Activated T-cell treated with anti-CD3 and anti-CD28 coated beads for 48 hours (primary cell): ENCODE measurements at regions not wholly inside any gene's neighbourhood (a gene's known extent, or its start where the extent isn't known, plus 50 kb on each side); places are given as distances from the start of the nearest gene placed in this dataset.
"Not testable (repeated sequence)": the region's sequence is repeated elsewhere in the genome, so short reads cannot be mapped to it uniquely, and the experiment has no call there.

Experiments used
- DNase-seq: peaks from one replicate; pipeline ENCODE4 v3.0.0-alpha.2; 2020; ENCODE audit warnings: low read depth

- no peak for DNase-seq
Observed at GRCh38 chr3:106398891-106399600, 530.2 kb upstream of the CBLB start.

- DNase-seq: no peak
Observed at GRCh38 chr3:106399761-106400160, 530.9 kb upstream of the CBLB start.

GRCh38 chr3:106401666-106402490, 533.1 kb upstream of the CBLB start:
- DNase-seq: no peak

- no peak for DNase-seq
Observed at GRCh38 chr3:106403371-106404145, 534.7 kb upstream of the CBLB start.

GRCh38 chr3:106413683-106414082, 544.9 kb upstream of the CBLB start:
- no peak for DNase-seq

- no peak for DNase-seq
Observed at GRCh38 chr3:106420628-106421027, 551.8 kb upstream of the CBLB start.

GRCh38 chr3:106421426-106421825, 552.6 kb upstream of the CBLB start:
- DNase-seq: no peak

- DNase-seq: no peak
Observed at GRCh38 chr3:106421909-106422308, 553.1 kb upstream of the CBLB start.

GRCh38 chr3:106423321-106424225, 554.8 kb upstream of the CBLB start:
- DNase-seq: no peak

- no peak for DNase-seq
Observed at GRCh38 chr3:106425026-106425425, 556.2 kb upstream of the CBLB start.

- DNase-seq: no peak
Observed at GRCh38 chr3:106425916-106426315, 557.1 kb upstream of the CBLB start.

- DNase-seq: no peak
Observed at GRCh38 chr3:106428565-106428994, 559.8 kb upstream of the CBLB start.

- no peak for DNase-seq
Observed at GRCh38 chr3:106431721-106432120, 562.9 kb upstream of the CBLB start.

GRCh38 chr3:106435899-106436453, 567.2 kb upstream of the CBLB start:
- DNase-seq: no peak

GRCh38 chr3:106438887-106439286, 570.1 kb upstream of the CBLB start:
- DNase-seq: no peak

GRCh38 chr3:106440672-106441071, 571.9 kb upstream of the CBLB start:
- DNase-seq: no peak

GRCh38 chr3:106446271-106446670, 577.5 kb upstream of the CBLB start:
- no peak for DNase-seq

GRCh38 chr3:106447723-106448301, 579.0 kb upstream of the CBLB start:
- no peak for DNase-seq

- not testable (repeated sequence) for DNase-seq
Observed at GRCh38 chr3:106448372-106448966, 579.7 kb upstream of the CBLB start.

GRCh38 chr3:106452096-106452495, 583.3 kb upstream of the CBLB start:
- DNase-seq: no peak
